ENCODE measurements at regions not wholly inside any gene's neighbourhood (a gene's known extent, or its start where the extent isn't known, plus 50 kb on each side); places are given as distances from the start of the nearest gene placed in this dataset.

- TF ChIP-seq, protein P1, sequence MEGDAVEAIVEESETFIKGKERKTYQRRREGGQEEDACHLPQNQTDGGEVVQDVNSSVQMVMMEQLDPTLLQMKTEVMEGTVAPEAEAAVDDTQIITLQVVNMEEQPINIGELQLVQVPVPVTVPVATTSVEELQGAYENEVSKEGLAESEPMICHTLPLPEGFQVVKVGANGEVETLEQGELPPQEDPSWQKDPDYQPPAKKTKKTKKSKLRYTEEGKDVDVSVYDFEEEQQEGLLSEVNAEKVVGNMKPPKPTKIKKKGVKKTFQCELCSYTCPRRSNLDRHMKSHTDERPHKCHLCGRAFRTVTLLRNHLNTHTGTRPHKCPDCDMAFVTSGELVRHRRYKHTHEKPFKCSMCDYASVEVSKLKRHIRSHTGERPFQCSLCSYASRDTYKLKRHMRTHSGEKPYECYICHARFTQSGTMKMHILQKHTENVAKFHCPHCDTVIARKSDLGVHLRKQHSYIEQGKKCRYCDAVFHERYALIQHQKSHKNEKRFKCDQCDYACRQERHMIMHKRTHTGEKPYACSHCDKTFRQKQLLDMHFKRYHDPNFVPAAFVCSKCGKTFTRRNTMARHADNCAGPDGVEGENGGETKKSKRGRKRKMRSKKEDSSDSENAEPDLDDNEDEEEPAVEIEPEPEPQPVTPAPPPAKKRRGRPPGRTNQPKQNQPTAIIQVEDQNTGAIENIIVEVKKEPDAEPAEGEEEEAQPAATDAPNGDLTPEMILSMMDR (conservative IDR thresholded peaks at IDR 0.05): no peak
- no peak for TF ChIP-seq ZFX (IDR thresholded peaks at IDR 0.05)
- no peak overlapping the region for H3K27ac ChIP-seq
Measured at GRCh38 chr13:111961236-111961635, 105.7 kb upstream of the SOX1 start.

GRCh38 chr13:111961651-111962192 lies 105.2 kb upstream of the SOX1 start:
- TF ChIP-seq, protein P1 (conservative IDR thresholded peaks at IDR 0.05): no peak
- TF ChIP-seq ZFX (IDR thresholded peaks at IDR 0.05): no peak
- no peak overlapping the region for H3K27ac ChIP-seq

- TF ChIP-seq, protein P1 (conservative IDR thresholded peaks at IDR 0.05): no peak
- no peak for TF ChIP-seq ZFX (IDR thresholded peaks at IDR 0.05)
- no peak overlapping the region for H3K27ac ChIP-seq
Measured at GRCh38 chr13:111962431-111962891, 104.5 kb upstream of the SOX1 start.

DNA sequence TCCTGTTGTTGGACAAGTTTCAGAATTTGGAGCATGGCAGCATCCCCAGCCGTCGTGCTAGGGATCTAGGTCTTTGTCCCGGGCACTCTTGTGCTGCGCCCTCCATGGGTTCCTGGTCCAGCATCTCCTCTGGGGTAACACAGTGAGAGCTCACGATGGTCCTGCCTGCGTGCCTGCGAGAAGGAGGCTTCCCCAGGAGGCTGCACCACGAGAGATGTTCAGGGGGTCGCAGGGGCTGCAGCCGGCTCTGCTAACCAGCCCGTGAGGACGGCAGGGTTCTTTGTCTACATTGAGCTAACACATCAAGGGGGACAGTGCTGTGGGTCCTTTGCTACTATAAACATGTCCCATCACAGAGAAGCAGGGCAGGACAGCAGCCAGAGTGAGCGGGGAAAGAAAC lies 103.9 kb upstream of the SOX1 start:
- H3K27ac ChIP-seq: no peak overlapping the region
- TF ChIP-seq, protein P1 (conservative IDR thresholded peaks at IDR 0.05): no peak
- no peak for TF ChIP-seq ZFX (IDR thresholded peaks at IDR 0.05)

GRCh38 chr13:111964411-111965035 lies 102.4 kb upstream of the SOX1 start:
- TF ChIP-seq, protein P1 (conservative IDR thresholded peaks at IDR 0.05): no peak
- TF ChIP-seq ZFX (IDR thresholded peaks at IDR 0.05): no peak

GRCh38 chr13:111965466-111966214 lies 101.3 kb upstream of the SOX1 start:
- H3K27ac ChIP-seq: no peak overlapping the region

More at GRCh38 chr13:111964411-111965035, 102.4 kb upstream of the SOX1 start:
- H3K27ac ChIP-seq: no peak overlapping the region

More at GRCh38 chr13:111965466-111966214, 101.3 kb upstream of the SOX1 start:
- TF ChIP-seq ZFX (IDR thresholded peaks at IDR 0.05): no peak
- TF ChIP-seq, protein P1 (conservative IDR thresholded peaks at IDR 0.05): no peak

Measured in C4-2B (cell line).